ENCODE measurements at regions not wholly inside any gene's neighbourhood (a gene's known extent, or its start where the extent isn't known, plus 50 kb on each side); places are given as distances from the start of the nearest gene placed in this dataset.
"Not testable (repeated sequence)": the region's sequence is repeated elsewhere in the genome, so short reads cannot be mapped to it uniquely, and the experiment has no call there.

DNA sequence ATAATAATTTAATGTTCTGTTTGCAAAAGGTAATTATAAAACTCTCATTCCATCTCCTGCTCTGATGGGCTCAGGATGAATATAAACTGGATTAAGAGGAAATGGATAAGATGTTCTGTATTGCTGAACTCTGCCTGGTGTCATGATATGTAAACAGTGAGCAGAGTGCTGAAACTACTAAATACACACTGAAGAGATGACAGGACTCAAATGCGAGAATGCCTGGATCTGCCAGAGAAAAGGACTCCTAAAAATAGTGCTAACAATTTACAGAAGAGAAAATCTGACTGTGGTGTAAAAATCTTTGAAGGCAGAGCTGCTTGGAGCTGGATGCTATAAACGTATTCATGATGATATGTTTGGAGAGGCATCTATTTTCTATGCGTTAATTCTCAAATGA is 303.2 kb downstream of the RWDD3 start:
- no peak for DNase-seq

DNA sequence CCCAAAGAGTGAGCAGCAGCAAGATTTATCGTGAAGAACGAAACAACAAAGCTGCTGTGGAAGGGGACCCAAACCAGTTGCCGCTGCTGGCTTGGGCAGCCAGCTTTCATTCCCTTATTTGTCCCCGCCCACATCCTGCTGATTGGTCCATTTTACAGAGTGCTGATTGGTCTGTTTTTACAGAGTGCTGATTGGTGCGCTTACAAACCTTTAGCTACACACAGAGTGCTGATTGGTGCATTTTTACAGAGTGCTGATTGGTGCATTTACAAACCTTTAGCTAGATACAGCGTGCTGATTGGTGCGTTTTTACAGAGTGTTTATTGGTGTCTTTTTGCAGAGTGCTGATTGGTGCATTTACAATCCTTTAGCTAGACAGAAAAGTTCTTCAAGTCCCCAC is 304.2 kb downstream of the RWDD3 start:
- not testable (repeated sequence) for DNase-seq

DNA sequence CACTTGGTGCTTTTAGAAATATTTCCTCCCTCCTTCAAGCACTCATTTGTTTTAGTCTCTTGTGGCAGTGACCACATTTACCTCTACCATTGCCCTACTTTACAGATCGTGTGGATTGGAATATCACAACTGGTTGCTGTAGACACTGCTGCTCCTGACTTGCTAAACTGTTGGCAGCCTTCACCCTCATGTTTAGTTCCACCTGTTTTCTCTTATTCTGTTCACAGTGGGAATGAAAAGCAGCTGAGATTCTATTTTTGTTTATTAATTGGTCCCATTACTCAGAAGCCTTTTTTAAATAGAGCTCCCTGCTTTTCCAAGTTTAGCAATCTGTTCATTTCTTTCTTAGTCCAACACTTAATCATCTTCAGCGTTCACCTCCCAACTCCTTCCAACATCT is 308.9 kb downstream of the RWDD3 start:
- DNase-seq = no peak

DNA sequence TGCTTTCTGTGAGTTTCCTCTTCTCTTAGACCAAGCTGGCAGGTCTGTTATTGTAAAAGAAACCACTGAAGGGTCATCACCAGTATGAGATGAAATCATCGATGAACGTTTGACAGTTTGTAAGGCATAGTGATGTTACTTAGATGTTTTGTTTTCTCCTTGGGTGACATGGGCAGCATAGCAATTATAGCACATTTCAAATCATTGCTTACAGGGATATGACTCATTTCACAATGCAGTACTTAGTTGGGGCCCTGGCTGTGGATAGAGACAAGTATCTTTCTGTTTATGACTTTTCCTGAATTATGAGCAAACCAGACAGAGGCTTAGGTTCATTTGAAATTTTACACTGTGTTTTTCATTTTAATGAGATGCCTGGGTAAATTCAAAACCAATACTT is 313.0 kb downstream of the RWDD3 start:
- no peak for DNase-seq

DNA sequence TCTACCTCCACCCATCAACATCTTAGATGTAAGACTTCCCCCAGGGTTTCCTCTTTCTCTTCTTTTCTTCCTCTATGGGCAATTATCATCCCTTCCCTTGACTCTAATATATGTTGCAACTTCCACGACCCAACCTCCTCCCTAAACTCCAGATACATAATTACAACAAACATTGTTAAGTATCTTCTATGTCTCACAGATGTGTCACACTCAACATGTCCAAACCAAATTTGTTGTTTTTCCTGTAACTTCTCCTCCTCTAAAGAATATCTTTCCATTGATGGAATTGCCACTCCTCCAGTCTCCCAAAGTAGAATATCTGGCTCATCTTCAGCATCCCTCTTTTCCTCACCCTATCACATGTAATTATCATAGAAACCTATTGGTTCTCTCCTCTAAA is 314.2 kb downstream of the RWDD3 start:
- no peak for DNase-seq

DNA sequence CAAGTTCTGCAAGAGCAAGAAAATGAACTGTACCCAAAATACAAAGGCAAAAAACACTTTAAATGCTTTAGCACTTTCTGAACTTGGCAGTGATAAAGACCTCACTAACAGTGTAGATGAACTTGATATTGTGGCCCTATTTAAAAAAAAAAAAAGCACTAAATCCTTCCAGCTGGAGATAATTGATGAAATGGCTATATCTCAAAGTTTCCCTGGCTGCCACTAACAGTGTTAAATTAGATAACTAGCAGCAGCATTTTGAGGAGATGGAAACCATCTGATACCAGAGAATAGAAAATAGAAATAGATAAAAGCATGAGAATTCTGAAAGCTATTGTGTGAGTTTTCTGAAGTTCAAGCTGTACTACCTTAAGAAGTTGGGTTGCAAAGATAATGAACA is 317.2 kb downstream of the RWDD3 start:
- DNase-seq = no peak

DNA sequence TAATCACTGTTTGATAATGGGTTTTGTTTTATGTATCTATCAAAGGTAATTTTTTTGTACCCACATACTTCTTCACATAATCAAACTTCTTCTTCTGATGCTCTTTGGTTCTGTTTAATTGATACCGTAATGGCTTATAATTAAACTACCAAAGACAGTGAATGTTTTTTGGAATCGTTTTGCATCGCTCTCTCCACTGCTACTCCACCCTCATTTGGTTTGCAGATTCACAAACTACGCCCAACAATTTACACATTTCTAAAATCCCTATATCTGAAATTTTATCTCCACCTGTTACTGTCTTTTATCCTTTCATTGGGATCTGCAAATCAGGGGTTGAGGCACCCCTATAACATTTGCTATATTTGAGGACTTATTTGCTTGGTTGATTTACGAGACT is 319.6 kb downstream of the RWDD3 start:
- no peak for DNase-seq

DNA sequence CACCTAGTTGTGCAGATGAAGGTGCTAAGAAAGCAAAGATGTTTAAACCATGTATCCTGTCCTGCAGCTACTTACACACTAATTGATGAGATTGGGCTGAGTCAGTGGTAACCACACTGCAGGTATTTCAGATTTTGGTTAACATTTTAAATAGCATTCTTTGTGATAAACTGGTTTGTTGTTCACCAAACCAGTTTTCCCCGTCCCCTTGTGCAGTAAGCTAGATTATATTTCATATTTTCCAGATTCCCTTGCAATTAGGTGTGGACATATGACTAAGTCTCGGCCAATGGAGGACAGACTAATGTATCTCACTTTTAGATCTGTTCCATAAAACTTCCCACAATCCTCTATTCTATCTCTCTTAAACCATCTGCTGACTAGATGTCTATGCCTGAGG is 320.4 kb downstream of the RWDD3 start:
- DNase-seq = no peak

DNA sequence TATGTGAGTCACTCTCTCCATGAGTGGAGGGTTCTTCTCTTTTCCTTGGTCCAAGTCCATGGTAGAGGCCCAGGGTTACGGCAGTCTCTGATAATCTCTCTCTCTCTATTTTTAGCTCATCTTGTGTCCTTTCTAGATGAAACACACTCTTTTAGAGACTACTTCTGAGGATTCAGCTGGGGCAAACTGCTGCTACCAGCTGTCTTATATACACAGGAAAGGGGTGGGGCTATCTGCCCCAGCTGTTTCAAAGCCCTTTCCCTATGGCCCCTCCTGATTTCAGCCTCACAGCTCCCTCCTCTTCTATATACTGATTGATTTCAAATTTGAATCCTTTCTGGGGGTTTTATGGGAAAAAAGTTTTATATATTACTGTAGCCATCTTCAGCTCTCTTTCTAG is 324.8 kb downstream of the RWDD3 start:
- no peak for DNase-seq

DNA sequence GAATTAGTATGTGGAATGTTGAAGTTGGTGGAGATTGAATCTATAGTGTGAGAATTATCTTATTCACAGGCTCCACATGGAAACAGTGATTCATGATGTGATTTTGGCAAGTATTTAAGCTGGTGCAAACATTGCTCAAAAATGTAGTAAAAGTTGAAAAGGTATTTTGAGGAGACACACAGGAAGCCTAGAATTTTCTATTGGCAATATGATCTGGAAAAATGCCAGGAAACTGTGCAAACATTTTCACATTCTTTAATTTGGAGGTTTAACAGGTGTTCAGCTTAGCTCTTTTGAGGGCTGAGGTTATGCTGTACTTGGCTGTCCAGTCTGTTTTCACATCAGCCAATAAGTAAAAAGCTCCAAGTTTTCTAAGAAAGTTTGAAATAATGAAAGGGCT is 327.3 kb downstream of the RWDD3 start:
- DNase-seq = no peak

DNA sequence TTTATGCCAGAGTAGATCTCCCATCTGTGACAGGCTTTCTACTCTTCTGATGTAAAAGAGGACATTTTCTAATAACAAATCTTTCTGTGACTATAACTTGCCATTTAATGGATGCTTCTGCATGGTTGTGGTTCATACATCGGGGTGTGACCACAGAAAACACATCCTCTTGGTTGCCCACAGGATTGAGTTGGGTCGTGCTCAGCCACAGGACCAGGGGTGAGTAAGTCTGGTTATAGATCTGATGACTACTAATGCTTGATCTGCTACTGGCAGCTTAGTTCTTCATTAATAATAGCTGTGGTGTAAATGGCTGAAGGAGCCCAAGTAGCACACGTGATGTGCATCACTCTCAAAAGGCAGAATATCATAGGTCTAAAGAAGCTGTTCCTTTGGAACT is 328.2 kb downstream of the RWDD3 start:
- DNase-seq = no peak

DNA sequence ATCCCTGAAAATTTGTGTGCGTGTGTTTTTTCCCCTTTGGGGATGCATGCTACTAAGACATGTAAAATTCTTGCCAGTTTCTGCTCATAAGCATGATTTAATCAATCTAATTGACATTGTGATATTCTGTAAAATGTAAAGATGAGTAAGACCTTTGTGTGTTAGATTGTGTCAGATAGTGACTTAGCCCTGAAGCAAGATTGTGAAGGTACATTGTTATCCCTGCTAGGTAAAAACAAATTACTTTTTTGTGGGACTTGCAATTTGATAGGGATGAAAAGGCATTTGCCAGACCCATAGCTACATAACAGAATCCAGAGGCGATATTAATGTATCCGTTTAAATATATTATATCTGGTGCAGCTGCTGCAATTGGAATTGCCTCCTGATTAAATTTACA is 338.0 kb downstream of the RWDD3 start:
- DNase-seq = no peak

DNA sequence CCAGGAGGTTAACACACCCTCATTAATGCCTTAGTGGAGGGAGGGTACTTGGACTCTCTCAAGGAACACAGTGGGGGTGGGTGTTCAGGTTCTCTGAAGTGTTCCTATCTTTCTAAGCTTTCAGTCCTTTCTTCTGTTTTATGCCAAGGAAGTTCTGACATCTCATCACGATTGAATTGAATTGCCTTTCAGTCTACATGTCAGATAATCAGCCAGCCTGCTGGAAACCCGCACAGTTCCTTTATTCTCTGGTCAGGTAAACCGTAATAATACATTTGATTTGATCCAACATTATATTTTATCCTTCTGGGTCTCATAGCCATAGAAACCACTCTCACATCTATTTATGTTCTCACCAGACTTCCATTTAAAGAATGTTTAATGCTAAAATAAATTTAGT is 339.0 kb downstream of the RWDD3 start:
- DNase-seq = no peak

DNA sequence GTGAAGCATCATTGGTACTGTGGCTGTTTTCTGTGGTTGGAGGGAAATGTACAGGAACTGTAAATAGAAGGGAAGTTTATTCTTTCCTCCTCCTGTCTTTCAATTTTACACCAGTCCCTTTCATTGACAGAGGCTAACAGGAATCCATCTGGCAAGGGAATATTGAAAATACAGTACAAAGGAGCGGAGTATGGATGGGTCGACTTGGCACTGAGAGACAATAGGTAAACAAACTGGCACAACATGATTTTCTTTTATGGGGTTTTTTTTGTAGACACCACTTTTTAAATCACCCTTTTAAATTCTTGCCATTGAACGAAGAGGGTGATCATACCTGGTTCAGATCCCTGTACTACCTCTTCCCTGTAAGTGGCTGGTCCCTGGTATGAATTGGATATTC is 341.3 kb downstream of the RWDD3 start:
- DNase-seq = no peak

DNA sequence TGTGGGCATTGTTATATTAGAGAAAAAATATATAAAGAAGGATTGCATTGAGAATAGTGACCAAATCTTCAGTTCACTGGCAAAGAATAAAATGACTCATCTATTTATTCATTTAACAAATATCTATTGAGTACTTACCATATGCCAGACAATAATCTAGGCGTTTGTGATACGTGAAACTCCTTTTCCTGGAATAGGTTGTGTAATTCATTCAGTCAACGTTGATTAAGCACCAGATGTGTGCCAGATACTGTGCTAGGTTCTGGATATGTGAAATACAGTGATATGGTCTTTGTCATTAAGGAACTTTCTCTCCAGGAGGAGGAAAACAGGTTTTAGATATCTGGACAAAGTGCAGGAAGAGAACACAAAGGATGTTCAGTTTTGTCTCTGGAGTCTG is 344.5 kb downstream of the RWDD3 start:
- DNase-seq = no peak

DNA sequence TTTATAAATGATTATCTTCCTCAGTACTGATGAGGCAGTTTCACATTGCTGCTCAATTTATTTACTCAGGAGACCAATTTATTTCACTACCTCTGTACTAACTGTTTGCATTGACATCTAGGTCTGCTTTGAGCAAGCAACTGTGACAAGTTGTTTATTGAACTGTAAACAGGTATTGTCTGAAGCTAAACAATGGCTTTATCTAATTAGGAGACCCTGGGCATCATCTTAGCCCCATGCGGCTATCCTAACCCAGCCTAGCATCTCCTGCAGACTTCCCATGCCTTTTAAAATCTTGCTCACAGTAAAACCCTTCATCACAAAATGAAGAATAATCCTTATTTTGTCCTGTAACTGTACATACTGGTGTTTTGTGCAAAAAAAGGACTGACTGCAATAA is 348.2 kb downstream of the RWDD3 start:
- DNase-seq = no peak

DNA sequence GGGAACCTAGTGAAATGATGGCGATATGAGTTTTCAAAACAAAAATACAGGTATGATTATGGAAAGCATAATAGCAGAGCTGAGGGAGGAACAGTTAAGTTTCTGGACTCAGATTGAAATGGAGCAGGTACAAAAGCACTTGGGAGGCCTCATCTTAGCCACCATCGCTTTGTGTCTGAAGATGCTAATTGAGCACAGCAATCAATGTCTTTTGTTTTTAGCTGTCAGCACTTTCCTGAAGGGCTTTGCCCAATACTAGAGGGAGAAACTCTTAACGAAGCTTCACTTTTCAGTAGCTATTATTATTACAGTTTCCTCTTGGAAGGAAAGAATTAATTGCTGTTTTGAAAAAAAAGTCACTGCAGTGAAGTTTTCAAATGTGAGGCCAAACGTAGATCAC is 348.7 kb downstream of the RWDD3 start:
- no peak for DNase-seq

DNA sequence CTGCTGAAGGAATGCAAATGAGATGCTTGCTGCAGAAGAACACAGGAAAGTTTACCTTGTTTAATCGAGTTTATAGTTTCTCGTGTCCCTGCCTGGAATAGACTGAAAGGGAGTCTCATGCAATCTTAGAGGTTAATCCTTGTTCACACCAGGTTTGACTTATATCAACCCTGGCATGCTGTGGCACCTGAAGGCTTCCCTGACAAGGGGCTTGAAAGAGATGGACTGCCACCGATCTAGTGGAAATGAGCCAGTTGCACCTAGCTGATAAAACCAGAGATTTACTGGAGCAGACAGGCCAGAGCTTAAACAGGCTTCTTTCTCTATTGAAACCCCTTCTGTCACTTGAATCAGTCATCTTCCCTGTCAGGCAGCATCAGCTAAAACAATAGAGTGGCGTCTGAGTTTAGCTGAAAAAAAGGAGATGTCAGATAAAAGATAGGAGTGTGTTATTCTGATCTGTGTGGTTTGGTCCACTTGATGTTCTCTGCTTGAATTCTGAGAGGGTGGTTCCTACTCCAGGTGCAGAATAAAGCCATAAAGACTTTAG is 349.7 kb downstream of the RWDD3 start:
- DNase-seq = no peak

DNA sequence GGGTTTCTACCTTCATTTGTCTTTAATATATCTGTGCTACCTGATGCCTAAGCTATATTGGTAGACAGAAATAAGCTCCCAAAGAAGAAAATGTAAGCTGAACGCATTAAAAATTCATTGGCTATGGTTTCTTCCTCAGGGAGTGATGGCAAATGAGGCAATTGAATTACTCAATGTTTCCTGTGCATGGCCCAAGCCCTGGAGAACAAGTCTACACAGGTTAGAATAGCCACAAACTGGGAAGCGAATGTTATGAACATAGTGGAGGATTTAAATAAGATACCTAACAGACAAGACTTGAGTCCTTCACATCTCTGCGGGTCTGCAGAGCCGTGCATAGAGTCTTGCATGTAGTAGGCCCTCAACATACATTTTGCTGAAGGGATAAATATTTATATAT is 350.3 kb downstream of the RWDD3 start:
- DNase-seq = no peak

DNA sequence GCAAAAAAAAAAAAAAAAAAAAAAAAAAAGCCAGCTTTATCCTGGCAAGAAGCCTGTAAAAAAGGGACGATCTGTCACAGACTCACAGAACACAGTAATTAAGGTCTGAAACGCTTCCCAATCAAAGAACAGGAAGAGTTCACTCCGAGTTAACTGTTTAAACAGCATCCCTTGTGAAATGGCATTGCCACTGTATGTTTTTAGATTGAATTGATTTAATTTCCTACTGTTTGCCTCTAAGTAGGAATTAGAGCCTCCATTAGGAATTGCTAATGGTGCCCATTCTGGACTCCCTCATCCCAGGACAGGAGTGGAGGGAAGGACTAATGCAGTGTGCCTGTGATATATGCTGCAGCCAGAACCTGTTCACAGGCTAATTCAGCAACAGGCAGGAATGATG is 370.8 kb downstream of the RWDD3 start:
- DNase-seq = no peak

DNA sequence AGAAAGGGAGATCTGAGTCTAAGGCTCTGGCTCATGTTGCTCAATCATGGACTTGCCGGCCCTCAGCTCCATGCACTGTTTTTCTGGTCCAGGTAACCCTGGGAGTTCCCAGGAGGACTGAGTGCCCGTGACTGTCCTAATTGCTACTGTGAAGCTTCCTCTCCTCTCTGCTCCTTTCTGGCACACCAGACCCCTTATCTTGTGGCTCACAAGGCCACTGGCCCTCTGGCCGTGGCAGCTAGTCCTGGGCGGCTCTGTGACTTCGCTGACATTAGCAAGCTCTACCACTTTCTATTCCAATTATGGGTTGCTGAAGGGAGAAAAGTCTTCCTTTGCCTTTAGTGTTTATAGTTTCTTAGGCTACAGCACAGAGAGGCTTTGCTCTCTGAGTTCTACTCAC is 380.2 kb downstream of the RWDD3 start:
- no peak for DNase-seq

DNA sequence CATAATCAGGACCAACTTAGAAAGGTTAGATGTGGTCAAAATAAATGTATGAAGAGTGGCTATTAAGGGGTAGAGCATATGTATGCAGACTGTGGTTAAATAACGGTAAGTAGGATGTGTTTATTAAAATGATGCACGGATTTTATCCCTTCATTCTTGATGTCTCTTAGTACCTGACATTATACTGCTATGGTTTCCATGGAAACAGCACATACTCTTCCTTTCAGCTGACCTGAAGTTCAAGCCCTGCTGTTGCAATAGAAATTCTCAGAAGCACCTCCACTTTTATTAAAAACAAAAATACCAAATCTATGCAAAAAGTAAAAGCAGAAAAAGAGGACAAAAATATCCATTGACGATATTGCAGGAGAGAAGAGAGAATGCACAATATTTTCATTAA is 381.4 kb downstream of the RWDD3 start:
- DNase-seq = no peak

DNA sequence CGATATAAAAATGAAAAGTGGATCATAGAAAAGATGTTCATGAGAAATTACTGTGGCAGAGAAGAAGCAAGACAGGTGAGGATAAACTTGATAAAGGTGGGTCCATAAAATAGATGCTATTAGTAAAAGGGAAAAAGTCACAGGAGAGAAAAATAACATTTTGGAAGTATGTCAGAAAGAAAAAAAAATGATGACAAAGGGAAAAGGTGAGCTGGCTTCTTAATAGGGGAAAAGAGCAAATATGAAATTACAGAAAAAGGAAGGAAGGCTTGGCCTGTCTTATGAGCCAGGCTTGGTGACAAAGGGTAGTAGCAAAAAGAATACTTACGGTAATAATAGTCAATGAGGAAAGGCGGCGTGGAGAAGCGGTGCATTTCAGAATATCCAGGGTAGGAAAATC is 386.1 kb downstream of the RWDD3 start:
- no peak for DNase-seq

DNA sequence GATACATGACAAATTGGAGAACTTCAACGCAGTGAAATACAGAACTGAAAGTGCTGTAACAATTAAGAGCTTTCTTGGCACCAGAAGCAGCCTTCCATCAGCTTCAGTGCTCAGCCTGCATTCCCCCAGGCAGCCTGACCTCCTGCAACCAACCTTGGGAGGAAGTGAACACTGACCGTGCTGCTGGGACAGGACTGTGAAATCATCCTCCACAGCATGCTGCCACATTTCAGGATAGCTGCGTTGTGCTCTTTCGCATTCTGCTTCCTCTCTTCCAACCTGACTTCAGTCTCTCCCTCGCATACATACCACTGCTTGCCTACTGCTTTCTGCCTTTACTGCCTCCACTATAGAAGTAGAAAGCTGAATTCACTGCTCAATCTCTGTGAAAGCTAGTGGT is 388.6 kb downstream of the RWDD3 start:
- DNase-seq = no peak

DNA sequence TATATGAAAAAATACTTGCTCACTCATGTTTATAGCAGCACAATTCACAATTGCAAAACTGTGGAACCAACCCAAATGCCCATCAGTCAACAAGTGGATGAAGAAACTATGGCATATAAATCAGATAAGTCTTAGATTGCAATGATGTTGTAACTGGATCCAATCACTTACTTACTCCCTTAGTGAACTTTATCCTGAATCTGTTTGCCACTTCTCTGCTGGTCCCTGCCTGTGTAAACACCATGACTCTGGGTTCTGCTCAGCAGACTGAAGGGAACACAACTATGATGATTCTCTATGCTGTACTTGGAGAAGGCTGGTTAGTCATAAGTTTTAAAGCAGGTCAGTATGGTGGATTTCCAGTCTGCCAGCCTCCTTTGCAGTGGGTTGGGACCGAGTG is 391.2 kb downstream of the RWDD3 start:
- DNase-seq = no peak

DNA sequence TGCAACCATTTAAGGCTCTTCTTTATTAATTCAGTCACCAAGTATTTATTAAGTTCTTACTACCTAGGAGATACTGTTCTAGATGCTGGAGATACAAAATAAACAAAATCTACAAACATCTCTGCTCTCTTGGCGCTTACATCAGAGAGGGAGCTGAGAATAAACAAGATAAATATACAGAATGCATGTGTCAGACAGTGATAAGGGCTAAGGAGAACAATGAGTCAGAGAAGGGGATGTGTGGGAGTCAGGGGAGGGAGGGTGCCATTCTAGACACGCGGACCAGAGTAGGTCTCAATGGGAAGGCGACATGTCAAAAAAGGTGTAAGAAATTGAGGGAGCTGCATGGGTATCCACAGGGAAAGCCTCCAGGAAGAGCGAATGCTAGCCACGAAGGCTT is 393.2 kb downstream of the RWDD3 start:
- no peak for DNase-seq
